HUES48 (cell line): ENCODE measurements at regions not wholly inside any gene's neighbourhood (a gene's known extent, or its start where the extent isn't known, plus 50 kb on each side); places are given as distances from the start of the nearest gene placed in this dataset.

Experiments used
- H3K27ac ChIP-seq: one replicate; pipeline ENCODE4 v1.7.0; 2013; ENCODE audit warnings: low read depth, low read length, inconsistent platforms
- H3K27me3 ChIP-seq: 2 replicates; pipeline ENCODE4 v1.6.1; 2013; ENCODE audit warnings: mild to moderate bottlenecking, low read length; ENCODE audit not compliant: control insufficient read depth, insufficient read depth
- H3K36me3 ChIP-seq: 2 replicates; pipeline ENCODE4 v1.6.1; 2013; ENCODE audit warnings: low read length; ENCODE audit not compliant: control insufficient read depth, insufficient read depth
- H3K4me1 ChIP-seq: 2 replicates; pipeline ENCODE4 v1.6.1; 2013; ENCODE audit warnings: mild to moderate bottlenecking, low read length; ENCODE audit not compliant: control insufficient read depth, insufficient read depth
- H3K4me3 ChIP-seq: 2 replicates; pipeline ENCODE4 v1.5.1; 2013; ENCODE audit warnings: mild to moderate bottlenecking, low read depth, low read length
- H3K9ac ChIP-seq: 2 replicates; pipeline ENCODE4 v1.6.1; 2013; ENCODE audit warnings: mild to moderate bottlenecking, low read depth, low read length, moderate library complexity
- H3K9me3 ChIP-seq: 2 replicates; pipeline ENCODE4 v1.6.1; 2013; ENCODE audit warnings: low read length; ENCODE audit not compliant: control insufficient read depth, insufficient read depth

DNA sequence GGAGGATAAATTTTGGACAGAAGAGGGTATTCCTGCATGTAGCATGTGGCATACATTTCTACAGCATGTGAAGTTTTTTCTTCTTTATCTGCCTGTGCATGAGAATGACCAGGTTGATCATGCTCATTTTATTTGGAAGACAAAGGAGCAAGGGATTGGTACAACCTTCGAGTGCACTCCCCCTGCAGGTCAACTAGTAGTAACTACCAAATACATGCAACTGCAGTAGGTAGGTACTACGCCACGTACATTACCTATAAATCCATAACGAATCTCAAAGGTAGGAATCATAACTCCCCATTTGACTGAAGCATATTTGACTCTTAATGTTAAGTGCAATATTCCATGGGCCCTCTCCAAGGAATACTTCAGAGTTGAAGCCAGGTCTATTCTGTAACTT, 763.9 kb downstream of the TSN start:
- Histone ChIP-seq H3K4me3 (no peak overlapping the region), H3K27me3 (no peaks in the 10 kb centered on the region), H3K27ac (no peak overlapping the region), H3K9me3 (no peaks in the 10 kb centered on the region; the same call in 1 of the 2 replicates), H3K36me3 (no peaks in the 10 kb centered on the region), H3K4me1 (peaks cover 46% of the 10 kb centered on the region), H3K9ac (no peak overlapping the region)

DNA sequence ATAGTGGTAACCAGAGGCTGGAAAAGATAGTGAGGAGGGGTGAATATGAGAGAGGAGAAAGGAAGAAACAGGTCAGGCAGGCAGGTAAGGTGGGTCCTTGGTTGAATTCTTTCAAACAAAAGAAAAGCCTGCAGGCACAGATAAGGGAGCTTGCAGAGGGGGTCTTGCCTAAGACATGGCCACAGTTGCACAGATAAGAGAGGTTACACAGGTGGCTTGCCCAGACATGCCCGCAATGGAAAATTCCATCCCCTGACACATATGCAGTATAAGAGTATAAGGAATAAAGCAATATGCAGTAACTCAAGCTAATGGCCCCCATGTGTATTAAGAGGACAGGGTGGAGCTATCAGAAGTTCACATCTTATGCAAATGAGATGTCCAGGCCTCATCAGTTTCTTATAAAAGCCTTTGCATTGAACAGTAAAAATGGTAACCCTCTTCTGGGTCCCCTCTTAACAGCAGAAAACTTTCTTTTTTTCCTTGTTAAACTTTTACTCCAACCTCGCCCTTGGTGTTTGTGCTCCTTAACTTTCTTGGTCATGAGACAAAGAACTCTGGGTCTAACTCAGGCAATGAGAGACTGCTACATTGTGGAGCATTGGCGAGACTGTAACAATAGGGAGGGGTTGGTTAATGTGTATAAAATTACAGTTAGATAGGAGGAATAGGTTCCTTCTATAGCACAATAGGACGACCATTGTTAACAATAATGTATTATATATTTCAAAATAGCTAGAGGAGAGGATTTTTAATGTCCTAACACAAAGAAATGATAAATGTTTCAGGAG, 764.6 kb downstream of the TSN start:
- Histone ChIP-seq H3K36me3 (no peaks in the 10 kb centered on the region), H3K27me3 (no peaks in the 10 kb centered on the region), H3K4me1 (peaks cover 39% of the 10 kb centered on the region), H3K4me3 (no peak overlapping the region), H3K9me3 (no peaks in the 10 kb centered on the region; the same call in 1 of the 2 replicates), H3K27ac (no peak overlapping the region), H3K9ac (no peak overlapping the region)

DNA sequence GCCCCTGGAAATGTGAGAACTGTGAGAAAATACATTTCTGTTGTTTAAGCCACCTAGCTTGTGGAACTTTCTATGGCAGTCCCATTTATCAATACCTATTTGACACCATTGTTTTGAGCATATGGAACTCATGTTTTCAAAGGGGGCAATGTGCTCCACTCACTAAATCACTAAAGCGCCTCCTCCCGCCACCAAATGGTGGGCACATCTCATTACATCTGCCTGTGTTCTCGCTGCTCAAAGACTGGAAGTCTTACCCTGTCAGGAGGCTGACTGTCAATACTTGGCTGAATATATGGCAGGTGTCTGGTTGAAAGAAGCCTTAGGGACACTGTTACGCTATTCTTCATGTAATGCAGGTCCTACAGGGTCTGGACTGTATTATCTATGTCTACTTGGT, 767.7 kb downstream of the TSN start:
- H3K27ac ChIP-seq: no peak overlapping the region
- H3K27me3 ChIP-seq: no peaks in the 10 kb centered on the region
- no peaks in the 10 kb centered on the region; the same call in 1 of the 2 replicates for H3K9me3 ChIP-seq
- no peak overlapping the region for H3K9ac ChIP-seq
- peaks cover 10% of the 10 kb centered on the region for H3K4me1 ChIP-seq
- H3K36me3 ChIP-seq: no peaks in the 10 kb centered on the region
- no peak overlapping the region for H3K4me3 ChIP-seq

DNA sequence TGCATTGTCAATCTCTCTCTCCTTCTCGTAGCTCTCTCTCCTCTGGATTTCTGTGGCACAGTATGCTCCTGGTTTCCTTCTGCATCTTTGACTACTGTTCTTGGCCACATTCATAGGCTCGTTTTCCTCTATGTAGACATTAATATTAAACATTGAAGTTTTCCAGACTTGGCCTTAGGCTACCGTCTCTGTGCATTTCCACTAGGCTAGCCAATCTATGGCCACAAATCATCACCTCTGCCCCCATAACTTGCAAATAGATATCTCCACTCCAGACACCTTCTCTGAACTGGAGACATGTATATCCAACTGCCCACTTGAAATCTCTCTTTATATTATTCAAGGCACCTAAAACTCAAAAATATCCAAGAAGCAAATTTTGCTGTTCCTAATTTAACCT, 768.5 kb downstream of the TSN start:
- Histone ChIP-seq H3K27ac (no peak overlapping the region), H3K36me3 (no peaks in the 10 kb centered on the region), H3K4me3 (no peak overlapping the region), H3K4me1 (peaks cover 3% of the 10 kb centered on the region; the same call in 1 of the 2 replicates), H3K9ac (no peak overlapping the region), H3K9me3 (no peaks in the 10 kb centered on the region; the same call in 1 of the 2 replicates), H3K27me3 (no peaks in the 10 kb centered on the region)

DNA sequence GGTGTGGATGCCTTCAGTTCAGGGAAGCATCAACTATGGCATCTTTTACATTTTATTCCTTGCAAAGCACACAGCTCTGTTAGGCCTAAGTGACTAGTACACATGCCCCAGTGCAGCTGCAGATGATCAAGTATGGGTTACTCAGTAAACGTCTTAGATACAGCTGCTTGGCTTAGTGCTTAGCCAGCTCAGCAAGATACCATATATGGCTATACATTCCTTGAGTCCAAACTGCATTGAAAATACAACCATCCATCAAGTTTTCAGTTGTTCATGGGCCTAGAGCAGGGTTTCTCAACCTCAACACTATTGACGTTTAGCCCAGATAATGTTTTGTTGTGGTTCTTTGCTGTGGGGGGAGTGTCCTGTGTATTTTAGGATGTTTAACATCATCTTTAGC, 769.9 kb downstream of the TSN start:
- no peaks in the 10 kb centered on the region for H3K9me3 ChIP-seq
- no peak overlapping the region for H3K9ac ChIP-seq
- H3K36me3 ChIP-seq: no peaks in the 10 kb centered on the region
- H3K27ac ChIP-seq: no peak overlapping the region
- no peak overlapping the region for H3K4me3 ChIP-seq
- no peaks in the 10 kb centered on the region for H3K27me3 ChIP-seq
- no peaks in the 10 kb centered on the region for H3K4me1 ChIP-seq

DNA sequence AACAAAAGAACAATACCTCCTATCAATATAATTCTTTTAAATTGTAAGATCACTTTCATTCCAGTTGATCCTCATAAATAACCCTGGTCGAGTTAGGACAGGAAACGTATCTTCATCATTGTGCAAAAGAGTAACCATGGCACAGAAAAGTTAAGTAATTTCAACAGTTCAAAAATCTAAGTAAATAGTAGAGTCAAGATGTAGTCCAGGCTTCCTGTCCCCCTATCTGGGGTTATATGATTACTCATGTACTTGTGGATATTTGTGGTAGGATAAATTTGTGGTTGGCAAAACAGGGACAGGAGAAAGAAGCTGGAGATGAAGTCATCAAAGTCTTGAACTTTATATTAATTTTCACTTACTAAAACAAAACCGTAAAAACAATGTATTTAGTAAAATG, 772.6 kb downstream of the TSN start:
- Histone ChIP-seq H3K27me3 (no peaks in the 10 kb centered on the region), H3K9me3 (no peaks in the 10 kb centered on the region), H3K4me3 (no peak overlapping the region), H3K9ac (no peak overlapping the region), H3K27ac (no peak overlapping the region), H3K4me1 (peaks cover 8% of the 10 kb centered on the region), H3K36me3 (no peaks in the 10 kb centered on the region)

DNA sequence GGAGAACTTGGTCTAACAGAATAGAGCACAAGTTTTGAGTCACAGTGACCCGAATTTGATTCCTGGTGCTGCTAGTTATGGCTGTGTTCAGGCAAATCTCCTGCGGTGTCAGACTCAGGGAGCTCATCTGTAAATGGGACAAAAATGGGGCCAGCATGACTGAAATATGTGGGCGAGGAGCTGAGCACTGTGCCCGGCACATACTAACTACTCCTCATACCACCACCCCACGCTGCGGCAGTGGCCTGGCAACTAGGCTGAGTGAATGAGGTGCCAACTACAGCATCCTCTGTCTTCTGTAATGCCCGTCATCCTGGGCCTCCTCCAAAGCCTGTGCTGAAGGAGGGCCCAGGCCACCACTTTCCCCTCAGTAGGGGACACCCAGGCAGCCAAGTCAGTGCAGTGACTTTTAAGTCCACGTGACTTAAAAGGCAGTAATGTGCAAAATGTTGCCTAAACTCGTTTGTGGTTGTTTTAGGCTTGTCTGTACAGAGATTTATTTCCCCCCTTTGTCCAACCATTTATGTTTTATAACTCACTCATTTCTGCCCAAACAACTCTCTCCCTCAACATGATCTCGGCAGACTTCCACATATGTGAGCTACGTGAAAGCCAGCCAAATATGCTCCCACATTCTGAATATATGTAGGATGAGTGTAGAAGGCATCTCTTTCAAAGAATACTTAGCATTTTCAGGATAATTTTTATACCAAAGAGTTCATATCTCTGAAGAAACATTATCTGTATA, 773.7 kb downstream of the TSN start:
- Histone ChIP-seq H3K4me1 (peaks cover 8% of the 10 kb centered on the region), H3K36me3 (no peaks in the 10 kb centered on the region), H3K4me3 (no peak overlapping the region), H3K27me3 (no peaks in the 10 kb centered on the region), H3K9me3 (no peaks in the 10 kb centered on the region), H3K9ac (no peak overlapping the region), H3K27ac (no peak overlapping the region)

DNA sequence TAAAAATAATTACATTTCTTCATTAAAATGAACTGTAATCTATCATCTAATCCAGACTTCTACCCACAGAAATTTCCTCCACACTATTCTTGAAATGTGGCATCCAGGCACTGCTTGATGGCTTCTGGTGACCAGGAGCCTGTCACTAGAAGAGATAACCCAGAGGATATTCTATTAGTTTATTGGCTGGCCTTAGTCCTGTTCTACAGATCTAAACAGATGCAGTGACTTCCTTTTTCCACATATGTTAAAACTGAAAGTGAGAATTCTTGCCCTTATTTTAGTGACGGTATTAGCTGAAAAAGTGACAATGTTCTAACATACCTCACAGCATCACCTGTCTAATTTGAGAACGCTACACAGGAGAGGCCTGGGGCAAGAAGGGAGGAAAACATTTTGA, 775.4 kb downstream of the TSN start:
- H3K4me3 ChIP-seq: no peak overlapping the region

DNA sequence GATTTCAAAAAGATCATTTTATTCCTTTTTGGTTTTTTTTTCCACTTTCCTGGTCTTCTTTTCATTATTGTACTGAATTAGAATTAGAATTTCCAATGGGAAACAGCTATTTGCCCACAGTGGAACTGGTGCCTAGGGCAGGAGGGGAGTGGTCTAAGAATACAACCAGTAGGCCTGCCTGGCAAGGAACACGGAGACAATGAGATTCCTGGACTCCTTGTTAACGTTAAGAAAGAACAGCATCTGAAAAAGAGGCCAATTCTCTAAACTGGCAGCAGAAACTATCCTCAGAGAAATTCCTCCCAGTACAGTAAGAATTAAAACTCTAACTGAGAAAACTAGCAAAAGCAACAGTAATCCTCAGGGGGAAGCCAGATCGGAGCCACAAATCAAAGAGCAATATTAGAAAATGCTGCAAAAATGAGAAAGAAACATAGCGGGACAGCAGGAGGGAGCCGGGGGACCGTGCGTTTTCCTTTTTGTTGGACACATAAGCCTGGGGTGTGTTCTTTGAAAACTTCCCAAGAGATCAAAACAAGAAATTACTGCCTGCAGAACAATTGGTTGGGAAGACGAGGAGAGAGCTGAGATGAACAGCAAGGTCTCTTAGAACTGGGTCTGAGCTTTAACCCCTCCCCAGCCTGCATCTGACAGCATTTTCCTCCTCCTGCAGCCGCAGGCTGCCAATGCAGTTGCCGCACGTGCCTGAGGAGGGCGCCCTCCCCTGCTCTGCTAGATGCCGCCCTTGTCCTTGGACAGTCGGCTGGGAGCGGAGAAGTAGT, 776.0 kb downstream of the TSN start:
- peaks cover 8% of the 10 kb centered on the region for H3K4me1 ChIP-seq
- H3K36me3 ChIP-seq: no peaks in the 10 kb centered on the region
- no peak overlapping the region for H3K27ac ChIP-seq
- no peak overlapping the region for H3K9ac ChIP-seq
- H3K9me3 ChIP-seq: no peaks in the 10 kb centered on the region
- H3K4me3 ChIP-seq: no peak overlapping the region
- no peaks in the 10 kb centered on the region for H3K27me3 ChIP-seq

More for the DNA sequence above, 775.4 kb downstream of the TSN start:
- H3K4me1 ChIP-seq: peaks cover 8% of the 10 kb centered on the region
- H3K9me3 ChIP-seq: no peaks in the 10 kb centered on the region
- H3K9ac ChIP-seq: no peak overlapping the region
- H3K27ac ChIP-seq: no peak overlapping the region
- H3K36me3 ChIP-seq: no peaks in the 10 kb centered on the region
- no peaks in the 10 kb centered on the region for H3K27me3 ChIP-seq

DNA sequence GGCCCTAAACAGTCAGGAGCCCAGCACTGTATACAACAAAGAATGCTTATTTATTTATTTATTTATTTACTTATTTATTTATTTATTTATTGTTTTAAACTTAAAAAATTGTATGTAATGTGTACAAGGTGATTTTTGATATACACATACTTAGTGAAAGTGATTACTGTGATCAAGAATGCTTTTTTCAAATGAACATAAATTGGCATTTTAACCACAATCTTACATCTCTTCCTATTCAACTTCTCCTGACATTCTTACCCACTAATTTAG, 776.6 kb downstream of the TSN start:
- H3K9ac ChIP-seq: no peak overlapping the region
- no peak overlapping the region for H3K4me3 ChIP-seq
- no peaks in the 10 kb centered on the region for H3K27me3 ChIP-seq
- peaks cover 8% of the 10 kb centered on the region for H3K4me1 ChIP-seq
- H3K36me3 ChIP-seq: no peaks in the 10 kb centered on the region
- no peak overlapping the region for H3K27ac ChIP-seq
- no peaks in the 10 kb centered on the region for H3K9me3 ChIP-seq

DNA sequence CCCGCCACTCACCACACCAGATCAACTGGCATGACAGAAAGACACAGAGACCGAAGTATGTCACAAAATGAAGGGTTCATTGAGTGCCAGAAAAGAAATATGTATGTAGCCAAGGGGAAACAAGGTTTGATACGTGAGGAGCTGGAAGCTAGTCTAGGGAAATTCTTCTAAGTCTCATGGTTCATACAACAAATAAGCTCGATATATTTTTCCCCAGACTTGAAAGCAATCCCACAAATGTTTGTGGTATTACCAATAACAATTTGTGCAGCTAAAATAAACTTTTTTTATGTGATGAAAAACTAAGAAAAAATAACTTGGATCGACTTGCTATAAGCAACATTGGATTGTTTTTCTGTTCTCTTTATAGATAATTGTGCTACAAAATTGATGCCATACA, 777.0 kb downstream of the TSN start:
- H3K27ac ChIP-seq: no peak overlapping the region

More for the DNA sequence above, 777.0 kb downstream of the TSN start:
- H3K9ac ChIP-seq: no peak overlapping the region
- H3K4me3 ChIP-seq: no peak overlapping the region
- no peaks in the 10 kb centered on the region for H3K36me3 ChIP-seq
- H3K4me1 ChIP-seq: peaks cover 8% of the 10 kb centered on the region
- H3K27me3 ChIP-seq: no peaks in the 10 kb centered on the region
- H3K9me3 ChIP-seq: no peaks in the 10 kb centered on the region
